Pons (tissue), 1 donor: ENCODE measurements at regions not wholly inside any gene's neighbourhood (a gene's known extent, or its start where the extent isn't known, plus 50 kb on each side); places are given as distances from the start of the nearest gene placed in this dataset.

Source experiments
- DNase-seq: peaks from one replicate; pipeline ENCODE4 v3.0.0-alpha.2; 2016; ENCODE audit warnings: low spot score

GRCh38 chr5:124839371-124839998, 93.0 kb upstream of the ZNF608 start:
- peak; percentile 75 for DNase-seq

- DNase-seq: no peak
These were observed 95.6 kb upstream of the ZNF608 start for GRCh38 chr5:124841829-124842712.

DNA sequence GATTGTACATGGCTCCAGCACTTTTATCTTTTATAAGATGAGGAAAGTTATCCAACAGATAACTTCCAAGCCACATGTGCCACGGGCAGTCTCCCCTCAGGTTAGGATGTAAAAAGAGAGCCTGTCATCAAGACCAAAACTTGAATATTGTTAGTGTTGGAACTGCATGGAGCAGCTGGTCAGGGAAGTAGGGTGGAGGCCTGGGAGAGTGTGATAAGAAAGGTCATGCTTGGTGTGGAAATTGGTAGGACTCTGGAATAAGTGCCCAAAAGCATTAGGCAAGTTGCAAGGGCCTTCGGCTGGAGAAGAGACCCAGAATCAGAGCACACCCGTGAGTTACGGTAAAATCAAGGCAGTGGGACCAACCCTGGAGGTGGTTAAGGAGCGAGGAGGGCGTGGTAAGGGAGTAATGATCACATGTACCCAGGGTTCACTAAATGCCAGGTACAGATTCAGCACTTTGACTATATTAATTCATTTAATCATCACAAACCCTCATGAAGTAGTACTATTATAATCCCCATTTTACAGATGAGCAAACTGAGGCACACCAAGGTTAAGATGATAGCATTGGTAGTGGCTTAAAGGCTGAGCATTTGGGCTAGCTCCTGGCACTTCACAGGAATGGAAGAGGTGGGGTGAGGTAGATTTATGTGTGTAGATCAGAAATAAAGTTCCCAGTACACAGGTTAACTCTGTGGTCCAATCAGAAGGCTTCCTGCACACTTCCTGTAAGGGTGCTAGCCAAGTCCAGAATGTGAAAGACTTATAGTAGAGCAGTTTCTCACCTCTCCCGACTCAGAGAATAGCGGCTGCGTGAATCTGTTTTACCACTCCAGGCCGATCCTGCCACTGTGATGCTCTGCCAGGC, 96.5 kb upstream of the ZNF608 start:
- DNase-seq: no peak

- DNase-seq: no peak
These were observed 97.1 kb upstream of the ZNF608 start for GRCh38 chr5:124843596-124843899.

DNA sequence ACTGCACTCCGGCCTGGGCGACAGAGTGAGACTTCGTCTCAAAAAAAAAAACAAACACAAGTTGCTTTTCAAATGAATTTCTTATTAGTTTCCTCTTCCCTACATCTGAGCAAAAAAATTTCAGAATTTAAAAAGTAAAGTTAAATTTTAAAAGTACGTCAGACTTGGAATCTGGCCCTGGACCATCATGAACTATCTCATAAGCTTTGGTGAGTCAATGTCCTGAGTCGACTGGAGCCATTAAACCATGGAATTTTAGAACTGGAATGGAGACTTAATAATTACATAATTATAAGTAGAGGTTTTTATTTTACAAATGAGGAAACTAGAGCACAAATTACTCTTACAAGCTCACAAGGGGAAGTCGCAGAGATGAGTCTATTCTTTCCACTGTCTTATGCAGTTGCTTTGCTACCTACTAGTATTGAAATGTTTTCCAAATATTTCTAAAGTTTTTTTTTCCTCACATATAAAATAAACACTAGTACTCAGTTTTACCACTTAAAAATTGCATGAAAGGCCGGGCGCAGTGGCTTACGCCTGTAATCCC, 98.0 kb upstream of the ZNF608 start:
- DNase-seq: no peak

DNA sequence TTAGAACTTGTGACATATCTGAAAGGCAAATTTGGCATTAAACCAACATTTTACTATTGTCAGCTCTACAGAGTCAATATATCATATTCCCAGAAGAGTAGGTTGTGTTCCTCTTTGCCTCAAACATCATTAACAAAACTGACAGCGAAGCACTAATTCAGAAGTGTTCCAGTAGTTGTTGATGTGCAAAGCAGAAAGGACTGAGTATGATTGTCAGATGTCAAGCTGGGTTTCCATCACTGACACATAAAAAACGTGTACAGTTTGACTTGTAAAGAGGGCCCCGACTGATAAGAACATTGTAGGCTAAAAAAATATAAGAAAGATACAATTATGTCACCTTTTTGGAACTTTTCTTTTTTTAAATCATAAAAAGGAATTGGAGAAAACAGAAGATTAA, 101.5 kb upstream of the ZNF608 start:
- DNase-seq: no peak

- DNase-seq: no peak
These were observed 103.3 kb upstream of the ZNF608 start for GRCh38 chr5:124849774-124850173.

GRCh38 chr5:124856726-124857125, 110.3 kb upstream of the ZNF608 start:
- no peak for DNase-seq

DNA sequence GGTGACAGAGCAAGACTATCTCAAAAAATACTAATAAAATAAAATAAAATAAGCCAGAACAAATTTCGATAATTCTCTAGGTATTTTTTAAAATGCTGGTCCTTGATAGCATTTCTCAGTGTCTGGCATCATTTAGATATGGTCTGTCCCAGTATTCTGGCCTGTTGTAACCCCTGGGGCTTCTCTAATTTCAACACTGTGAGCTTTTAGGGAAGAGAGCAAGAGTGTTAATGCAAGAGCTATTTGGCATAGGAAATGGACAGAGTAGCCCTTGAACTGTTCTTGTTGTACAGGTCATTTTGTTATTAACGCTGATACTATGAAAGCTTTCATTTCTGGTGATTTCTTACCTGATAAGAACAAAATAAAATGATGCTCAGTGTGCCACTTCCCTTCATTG, 112.2 kb upstream of the ZNF608 start:
- peak; percentile 46 for DNase-seq

GRCh38 chr5:124859027-124859426, 112.6 kb upstream of the ZNF608 start:
- DNase-seq: peak; percentile 37

DNA sequence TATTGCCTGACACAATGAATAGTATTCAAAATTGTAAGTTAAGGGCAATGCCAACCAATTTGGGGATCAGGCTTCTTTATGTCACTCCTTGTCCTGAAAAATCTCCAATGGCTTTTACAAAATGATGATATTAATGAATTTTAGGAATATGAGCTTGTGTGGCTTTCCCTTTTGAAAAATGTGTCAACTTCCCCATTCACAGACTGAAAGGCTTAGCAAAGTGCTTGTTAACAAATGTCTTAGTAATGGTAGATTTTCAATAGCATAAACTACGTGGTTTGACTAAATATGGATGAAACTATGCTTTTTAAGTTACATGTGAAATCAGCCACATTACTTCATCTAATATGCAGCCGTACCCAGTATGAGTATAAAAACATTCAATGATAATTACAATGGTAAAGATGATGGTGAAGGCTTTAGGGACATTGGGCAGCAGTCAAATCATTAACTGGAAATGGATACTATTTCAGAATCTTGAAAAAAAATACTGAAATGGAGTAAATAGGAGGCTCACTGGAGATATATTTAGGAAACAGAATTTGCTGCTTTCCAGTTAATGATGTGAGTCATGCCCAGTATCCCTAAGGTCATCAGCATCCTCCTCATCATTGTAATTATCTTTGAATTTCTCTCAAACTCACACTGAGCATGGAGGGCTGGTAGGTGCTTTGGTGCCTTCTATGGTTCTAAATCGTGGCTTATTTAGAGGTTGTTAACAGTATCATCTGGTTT, 113.3 kb upstream of the ZNF608 start:
- DNase-seq: no peak

DNA sequence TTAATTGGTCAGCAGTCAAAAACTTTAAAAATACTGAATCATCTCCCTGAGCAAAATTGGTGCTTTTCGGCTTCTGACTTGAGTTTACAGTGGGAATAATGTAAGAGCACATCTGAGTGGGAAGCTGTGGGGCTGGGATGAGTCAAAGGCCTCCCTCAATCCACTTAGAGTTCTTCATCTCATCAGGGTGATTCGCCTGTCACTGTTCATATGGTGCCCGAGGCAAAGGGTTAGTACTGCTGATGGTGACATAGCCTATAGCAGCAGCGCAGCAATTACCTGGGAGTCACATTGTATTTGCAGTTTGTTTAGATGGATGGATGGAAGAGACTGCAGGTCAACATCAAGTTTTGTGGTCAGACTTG, 113.8 kb upstream of the ZNF608 start:
- DNase-seq: no peak

GRCh38 chr5:124865066-124865465, 118.6 kb upstream of the ZNF608 start:
- no peak for DNase-seq

- DNase-seq: no peak
These were observed 119.3 kb upstream of the ZNF608 start for GRCh38 chr5:124865603-124866354.

GRCh38 chr5:124866355-124867136, 120.1 kb upstream of the ZNF608 start:
- DNase-seq: no peak

DNA sequence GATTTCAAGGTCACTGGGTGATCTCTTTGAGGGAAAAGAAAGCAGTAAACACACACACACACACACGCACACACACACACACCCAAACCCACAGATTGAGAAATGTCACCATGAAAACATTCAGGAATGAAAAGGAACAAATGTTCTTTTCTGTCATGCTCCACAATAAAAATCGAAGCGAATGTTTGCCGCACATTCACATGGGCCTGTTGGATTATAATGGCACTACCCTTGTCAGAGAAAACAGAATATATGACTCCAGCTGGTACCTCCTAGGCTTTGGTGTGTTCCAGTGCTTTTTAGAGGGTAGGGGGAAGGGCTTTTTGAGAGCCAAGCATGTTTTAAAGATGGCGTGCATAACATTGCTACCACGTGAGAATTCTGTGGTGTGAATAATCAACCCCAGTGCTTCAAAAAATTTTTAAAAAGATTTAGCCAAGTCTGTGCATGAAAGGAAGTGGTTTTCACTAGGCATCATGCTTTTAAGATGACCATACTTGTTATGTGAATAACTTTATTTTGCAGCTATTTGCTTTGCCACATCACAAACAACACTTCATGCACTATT, 120.8 kb upstream of the ZNF608 start:
- DNase-seq: no peak

DNA sequence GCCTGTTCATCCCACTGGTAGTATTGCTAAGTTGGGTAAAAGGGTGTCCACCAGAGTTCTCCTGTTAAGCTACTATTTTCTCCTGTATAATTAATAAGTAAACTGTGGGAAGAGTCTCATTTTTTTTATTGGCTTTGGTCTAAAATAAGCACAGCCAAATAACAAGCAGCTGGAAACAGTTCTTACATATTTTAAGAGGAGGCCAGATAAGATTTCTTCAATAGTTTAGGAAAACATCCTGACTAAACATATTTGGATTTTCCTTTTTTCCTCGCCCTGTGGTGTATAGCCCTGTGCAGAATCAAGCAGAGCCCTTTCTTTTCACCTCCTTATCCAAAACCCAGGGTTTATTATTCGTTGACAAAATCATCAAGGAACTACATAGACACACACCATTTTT, 122.2 kb upstream of the ZNF608 start:
- no peak for DNase-seq

GRCh38 chr5:124869426-124870033, 123.1 kb upstream of the ZNF608 start:
- no peak for DNase-seq

- DNase-seq: no peak
These were observed 123.6 kb upstream of the ZNF608 start for GRCh38 chr5:124870070-124870469.

GRCh38 chr5:124871303-124871702, 124.9 kb upstream of the ZNF608 start:
- peak; percentile 53 for DNase-seq
